ENCODE measurements at regions not wholly inside any gene's neighbourhood (a gene's known extent, or its start where the extent isn't known, plus 50 kb on each side); places are given as distances from the start of the nearest gene placed in this dataset.
A peak's percentile ranks its signal among the peaks of the same experiment; 100 is the strongest.

DNA sequence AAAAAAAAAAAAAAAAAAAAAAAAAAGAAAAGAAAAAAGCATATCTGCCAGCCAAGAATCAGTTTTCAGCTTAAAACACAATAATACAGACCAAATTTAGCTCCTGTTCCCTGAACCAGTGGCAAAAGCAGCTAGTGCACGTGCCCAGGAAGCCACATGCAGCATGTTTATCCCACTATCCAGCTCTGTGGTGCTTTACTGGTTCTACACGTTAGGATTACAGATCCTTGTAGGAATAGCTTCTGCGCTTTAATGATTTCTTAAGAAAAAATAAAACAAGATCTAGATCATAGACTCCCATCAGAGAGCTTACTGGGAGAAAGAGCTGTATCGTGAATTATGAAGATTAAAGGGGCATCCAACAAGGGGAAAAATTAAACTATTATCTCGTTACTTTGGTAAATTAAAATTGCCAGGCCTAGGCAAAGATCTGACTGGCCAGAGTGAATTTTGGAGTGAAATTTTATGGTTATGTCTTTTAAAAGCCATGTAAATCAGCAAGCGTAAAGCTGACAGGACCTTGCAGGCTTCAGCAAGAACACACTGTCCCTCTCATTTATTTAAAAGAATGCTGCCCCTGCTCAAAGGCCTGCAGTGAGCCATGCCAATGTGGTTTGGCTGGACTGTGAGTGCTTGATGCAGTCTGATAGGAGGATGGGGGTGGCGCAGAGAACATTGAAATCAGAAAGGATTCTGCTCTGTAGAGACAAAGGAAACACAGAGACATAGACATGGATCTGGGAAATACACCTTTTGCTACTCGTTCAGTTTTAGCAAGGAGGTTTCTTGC is 177.3 kb upstream of the PHYHIPL start:
- Histone ChIP-seq H3K4me1 (no peaks in the 10 kb centered on the region), H3K27me3 (no peaks in the 10 kb centered on the region), H3K36me3 (no peaks in the 10 kb centered on the region), H3K9me3 (no peaks in the 10 kb centered on the region), H3K27ac (peak overlapping the region in 1 of 2 donors; percentile 28), H3K4me3 (no peak overlapping the region)
- no peak for DNase-seq
- no peak for ATAC-seq
- TF ChIP-seq, protein P1, sequence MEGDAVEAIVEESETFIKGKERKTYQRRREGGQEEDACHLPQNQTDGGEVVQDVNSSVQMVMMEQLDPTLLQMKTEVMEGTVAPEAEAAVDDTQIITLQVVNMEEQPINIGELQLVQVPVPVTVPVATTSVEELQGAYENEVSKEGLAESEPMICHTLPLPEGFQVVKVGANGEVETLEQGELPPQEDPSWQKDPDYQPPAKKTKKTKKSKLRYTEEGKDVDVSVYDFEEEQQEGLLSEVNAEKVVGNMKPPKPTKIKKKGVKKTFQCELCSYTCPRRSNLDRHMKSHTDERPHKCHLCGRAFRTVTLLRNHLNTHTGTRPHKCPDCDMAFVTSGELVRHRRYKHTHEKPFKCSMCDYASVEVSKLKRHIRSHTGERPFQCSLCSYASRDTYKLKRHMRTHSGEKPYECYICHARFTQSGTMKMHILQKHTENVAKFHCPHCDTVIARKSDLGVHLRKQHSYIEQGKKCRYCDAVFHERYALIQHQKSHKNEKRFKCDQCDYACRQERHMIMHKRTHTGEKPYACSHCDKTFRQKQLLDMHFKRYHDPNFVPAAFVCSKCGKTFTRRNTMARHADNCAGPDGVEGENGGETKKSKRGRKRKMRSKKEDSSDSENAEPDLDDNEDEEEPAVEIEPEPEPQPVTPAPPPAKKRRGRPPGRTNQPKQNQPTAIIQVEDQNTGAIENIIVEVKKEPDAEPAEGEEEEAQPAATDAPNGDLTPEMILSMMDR (IDR thresholded peaks at IDR 0.05) = no peak
- intact Hi-C loops (cut with DNase I) = no loop called here

DNA sequence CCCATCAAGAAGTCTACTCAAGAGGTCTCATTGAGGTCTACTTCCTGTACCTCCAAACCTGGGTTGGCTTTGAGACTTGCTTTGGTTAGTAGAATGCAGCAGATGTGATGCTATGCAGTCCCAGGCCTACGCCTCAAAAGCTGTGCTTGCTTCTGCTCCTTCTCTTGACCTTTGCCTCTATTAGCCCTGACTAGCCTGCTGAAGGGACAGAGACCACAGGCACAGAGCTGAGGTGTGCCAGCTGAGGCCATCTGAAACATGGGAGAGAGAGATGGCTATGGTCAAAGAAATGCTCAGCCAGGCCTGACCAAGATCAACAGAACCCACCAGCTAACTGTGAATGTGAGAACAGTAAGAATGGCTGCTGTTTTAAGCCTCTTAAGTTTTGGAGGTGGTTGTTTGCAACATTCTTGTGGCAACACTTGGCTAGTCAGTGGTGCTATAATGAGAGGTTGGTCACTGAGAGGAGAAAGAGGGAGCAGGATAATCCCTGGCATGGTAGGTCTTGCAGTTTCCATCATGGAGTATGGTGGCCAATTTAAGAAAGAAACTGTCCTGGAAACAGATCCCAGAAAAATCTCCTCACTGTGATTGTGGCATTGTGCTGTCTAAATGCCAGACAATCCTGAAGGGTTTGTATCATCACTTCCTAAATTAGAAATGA is 176.1 kb upstream of the PHYHIPL start:
- TF ChIP-seq, protein P1 (IDR thresholded peaks at IDR 0.05) = no peak
- intact Hi-C loops (cut with DNase I) = no loop called here
- ATAC-seq (no peak), DNase-seq (no peak)
- no peak overlapping the region for H3K4me3 ChIP-seq
- no peaks in the 10 kb centered on the region for H3K4me1 ChIP-seq
- no peaks in the 10 kb centered on the region for H3K27me3 ChIP-seq
- no peaks in the 10 kb centered on the region for H3K9me3 ChIP-seq
- no peak overlapping the region for H3K27ac ChIP-seq
- no peaks in the 10 kb centered on the region for H3K36me3 ChIP-seq

DNA sequence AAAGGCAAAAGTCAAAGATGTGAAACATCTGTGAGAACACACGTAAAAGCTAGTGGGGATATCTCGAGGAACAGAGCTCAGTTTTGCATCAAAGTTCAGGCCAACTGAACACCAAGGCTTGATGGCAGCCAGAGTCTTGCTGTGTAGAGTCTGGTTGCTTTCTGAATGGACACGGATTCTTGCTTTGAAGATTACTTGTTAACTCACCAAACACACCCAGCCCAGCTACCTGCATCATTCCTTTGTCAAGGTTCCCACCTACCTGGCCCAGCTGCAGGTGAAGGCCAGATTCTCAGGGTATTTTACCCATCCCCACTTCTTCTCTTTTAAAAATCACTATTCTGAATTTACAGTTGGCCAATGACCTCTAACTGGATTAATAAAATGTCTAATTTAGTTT is 174.4 kb upstream of the PHYHIPL start:
- no peak overlapping the region for H3K27ac ChIP-seq
- H3K9me3 ChIP-seq = no peaks in the 10 kb centered on the region
- no peaks in the 10 kb centered on the region for H3K4me1 ChIP-seq
- ATAC-seq (no peak), DNase-seq (no peak)
- H3K36me3 ChIP-seq = no peaks in the 10 kb centered on the region
- intact Hi-C loops (cut with DNase I) = no loop called here
- H3K4me3 ChIP-seq = no peak overlapping the region
- TF ChIP-seq, protein P1 (IDR thresholded peaks at IDR 0.05) = no peak
- H3K27me3 ChIP-seq = no peaks in the 10 kb centered on the region

DNA sequence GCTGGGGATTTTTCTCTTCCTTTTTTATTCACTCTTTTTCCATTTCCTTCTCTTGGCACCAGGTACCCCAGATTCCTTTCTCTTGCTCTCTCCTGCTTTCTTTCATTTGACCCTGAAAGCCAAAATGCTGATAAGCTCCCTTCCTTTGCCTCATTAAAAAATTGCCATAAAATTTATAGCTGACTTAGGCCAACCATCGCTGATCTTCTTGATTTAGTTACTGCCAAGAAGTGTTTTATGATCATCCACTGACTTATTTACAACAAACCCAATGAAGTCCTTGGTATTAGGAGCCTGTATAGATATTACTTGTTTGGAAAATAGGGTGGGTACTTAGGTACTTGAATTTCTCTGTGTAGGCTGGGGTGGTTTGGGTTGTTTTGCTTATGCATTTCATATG is 173.2 kb upstream of the PHYHIPL start:
- no peak overlapping the region for H3K27ac ChIP-seq
- TF ChIP-seq, protein P1 (IDR thresholded peaks at IDR 0.05) = no peak
- no peaks in the 10 kb centered on the region for H3K9me3 ChIP-seq
- H3K36me3 ChIP-seq = no peaks in the 10 kb centered on the region
- intact Hi-C loops (cut with DNase I) = no loop called here
- no peak overlapping the region for H3K4me3 ChIP-seq
- H3K4me1 ChIP-seq = no peaks in the 10 kb centered on the region
- ATAC-seq (no peak), DNase-seq (no peak)
- H3K27me3 ChIP-seq = no peaks in the 10 kb centered on the region

DNA sequence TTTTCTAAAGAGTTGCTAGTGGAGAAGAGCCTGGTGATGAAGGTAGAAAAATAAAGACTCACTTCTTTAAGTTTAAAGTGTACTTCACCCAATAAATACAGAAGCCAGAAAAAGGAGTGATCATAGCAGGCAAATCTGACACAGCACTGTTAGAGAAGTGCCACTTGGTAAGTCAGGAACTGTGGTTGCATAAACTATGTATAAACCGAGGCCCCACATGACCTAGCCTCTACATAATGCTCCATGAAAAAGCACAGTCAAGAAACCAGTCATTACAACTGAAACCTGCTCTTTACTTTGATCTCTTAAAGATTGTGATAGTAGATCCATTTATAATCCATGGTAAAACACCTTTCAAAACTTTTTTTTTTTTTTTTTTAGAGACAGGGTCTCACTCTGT is 172.1 kb upstream of the PHYHIPL start:
- H3K4me3 ChIP-seq = no peak overlapping the region
- H3K4me1 ChIP-seq = no peaks in the 10 kb centered on the region
- no peaks in the 10 kb centered on the region for H3K36me3 ChIP-seq
- ATAC-seq = no peak
- TF ChIP-seq, protein P1 (IDR thresholded peaks at IDR 0.05) = no peak
- no peak overlapping the region for H3K27ac ChIP-seq
- intact Hi-C loops (cut with DNase I) = no loop called here
- DNase-seq = no peak
- H3K9me3 ChIP-seq = no peaks in the 10 kb centered on the region
- H3K27me3 ChIP-seq = no peaks in the 10 kb centered on the region

Data from left lung (tissue), 4 donors.